AG10803 (cell line): ENCODE measurements at regions not wholly inside any gene's neighbourhood (a gene's known extent, or its start where the extent isn't known, plus 50 kb on each side); places are given as distances from the start of the nearest gene placed in this dataset.
A peak's percentile ranks its signal among the peaks of the same experiment; 100 is the strongest.

ENCODE experiments used
- DNase-seq: peaks from one replicate; pipeline ENCODE4 v3.0.0; 2010; ENCODE audit warnings: low read depth
- H3K4me3 ChIP-seq: 2 replicates; pipeline ENCODE4 v1.5.1; 2011; ENCODE audit warnings: mild to moderate bottlenecking, low read length, control low read depth
- CTCF ChIP-seq: conservative IDR thresholded peaks from 2 replicates; pipeline ENCODE4 v1.5.1; 2011; ENCODE audit warnings: mild to moderate bottlenecking, low read length, control low read depth, inconsistent platforms

GRCh38 chr6:155894758-155895157 lies 439.1 kb upstream of the NOX3 start:
- no peak for DNase-seq
- no peak for TF ChIP-seq CTCF
- H3K4me3 ChIP-seq, result no peak overlapping the region

- no peak overlapping the region for H3K4me3 ChIP-seq
- no peak for TF ChIP-seq CTCF
- no peak for DNase-seq
These were observed 438.6 kb upstream of the NOX3 start for GRCh38 chr6:155894262-155894661.

- no peak overlapping the region for H3K4me3 ChIP-seq
- no peak for TF ChIP-seq CTCF
- DNase-seq, result no peak
These were observed 434.8 kb upstream of the NOX3 start for GRCh38 chr6:155890409-155890808.

- no peak overlapping the region for H3K4me3 ChIP-seq
- DNase-seq, result no peak
- no peak for TF ChIP-seq CTCF
These were observed 433.8 kb upstream of the NOX3 start for GRCh38 chr6:155889410-155889809.

GRCh38 chr6:155887421-155887820 lies 431.8 kb upstream of the NOX3 start:
- no peak overlapping the region for H3K4me3 ChIP-seq
- TF ChIP-seq CTCF, result no peak
- DNase-seq, result no peak

GRCh38 chr6:155883741-155884140 lies 428.1 kb upstream of the NOX3 start:
- DNase-seq, result peak; percentile 5
- TF ChIP-seq CTCF, result no peak
- H3K4me3 ChIP-seq, result no peak overlapping the region

GRCh38 chr6:155883334-155883731 lies 427.7 kb upstream of the NOX3 start:
- H3K4me3 ChIP-seq, result no peak overlapping the region
- no peak for TF ChIP-seq CTCF
- no peak for DNase-seq
